ENCODE measurements at regions not wholly inside any gene's neighbourhood (a gene's known extent, or its start where the extent isn't known, plus 50 kb on each side); places are given as distances from the start of the nearest gene placed in this dataset.
"Not testable (repeated sequence)": the region's sequence is repeated elsewhere in the genome, so short reads cannot be mapped to it uniquely, and the experiment has no call there.

GRCh38 chr2:222760301-222760897 lies 88.9 kb downstream of the MOGAT1 start:
- Histone ChIP-seq H3K27ac (no peak overlapping the region), H3K9me3 (replicated peaks) (no peaks in the 10 kb centered on the region), H3K4me3 (no peak overlapping the region), H3K4me1 (peaks cover 21% of the 10 kb centered on the region), H3K27me3 (no peaks in the 10 kb centered on the region), H3K36me3 (no peaks in the 10 kb centered on the region)
- no peak for DNase-seq

GRCh38 chr2:222761888-222762287 lies 90.4 kb downstream of the MOGAT1 start:
- Histone ChIP-seq H3K9me3 (replicated peaks) (no peaks in the 10 kb centered on the region), H3K27me3 (no peaks in the 10 kb centered on the region), H3K27ac (no peak overlapping the region), H3K4me3 (no peak overlapping the region), H3K36me3 (no peaks in the 10 kb centered on the region), H3K4me1 (peaks cover 10% of the 10 kb centered on the region)
- no peak for DNase-seq

GRCh38 chr2:222762342-222762741 lies 90.9 kb downstream of the MOGAT1 start:
- no peaks in the 10 kb centered on the region for H3K36me3 ChIP-seq
- H3K27me3 ChIP-seq = no peaks in the 10 kb centered on the region
- H3K4me3 ChIP-seq = no peak overlapping the region
- no peaks in the 10 kb centered on the region for H3K9me3 ChIP-seq (replicated peaks)
- no peak overlapping the region for H3K27ac ChIP-seq
- peaks cover 8% of the 10 kb centered on the region for H3K4me1 ChIP-seq
- no peak for DNase-seq

GRCh38 chr2:222765883-222766282 lies 94.4 kb downstream of the MOGAT1 start:
- not testable (repeated sequence) for H3K9me3 ChIP-seq (replicated peaks); H3K4me3 ChIP-seq; DNase-seq; H3K27ac ChIP-seq; H3K4me1 ChIP-seq; H3K27me3 ChIP-seq; H3K36me3 ChIP-seq

GRCh38 chr2:222768019-222768418 lies 92.8 kb upstream of the ACSL3 start:
- DNase-seq; H3K4me1 ChIP-seq; H3K27me3 ChIP-seq; H3K27ac ChIP-seq; H3K4me3 ChIP-seq; H3K36me3 ChIP-seq; H3K9me3 ChIP-seq (replicated peaks): not testable (repeated sequence)

GRCh38 chr2:222769446-222769845 lies 91.4 kb upstream of the ACSL3 start:
- H3K36me3 ChIP-seq = no peaks in the 10 kb centered on the region

GRCh38 chr2:222769941-222770340 lies 90.9 kb upstream of the ACSL3 start:
- Histone ChIP-seq H3K4me1 (peaks cover 3% of the 10 kb centered on the region; the same call in 1 of the 2 replicates), H3K9me3 (replicated peaks) (peaks cover 3% of the 10 kb centered on the region; the same call in 1 of the 2 replicates), H3K27me3 (no peaks in the 10 kb centered on the region), H3K4me3 (no peak overlapping the region), H3K27ac (no peak overlapping the region), H3K36me3 (no peaks in the 10 kb centered on the region)
- no peak for DNase-seq

More at GRCh38 chr2:222769446-222769845, 91.4 kb upstream of the ACSL3 start:
- no peaks in the 10 kb centered on the region for H3K27me3 ChIP-seq
- no peak overlapping the region for H3K4me3 ChIP-seq
- no peak overlapping the region for H3K27ac ChIP-seq
- DNase-seq = no peak
- H3K9me3 ChIP-seq (replicated peaks) = peaks cover 3% of the 10 kb centered on the region; the same call in 1 of the 2 replicates
- peaks cover 3% of the 10 kb centered on the region; the same call in 1 of the 2 replicates for H3K4me1 ChIP-seq

- Histone ChIP-seq H3K27me3 (no peaks in the 10 kb centered on the region), H3K4me1 (peaks cover 3% of the 10 kb centered on the region; the same call in 1 of the 2 replicates), H3K4me3 (no peak overlapping the region), H3K27ac (no peak overlapping the region), H3K36me3 (no peaks in the 10 kb centered on the region), H3K9me3 (replicated peaks) (peaks cover 3% of the 10 kb centered on the region; the same call in 1 of the 2 replicates)
- no peak for DNase-seq
Measured at GRCh38 chr2:222771832-222772231, 89.0 kb upstream of the ACSL3 start.

- Histone ChIP-seq H3K27me3 (no peaks in the 10 kb centered on the region), H3K27ac (no peak overlapping the region)
- DNase-seq = peak in 1 of 2 experiments; percentile 40
Measured at GRCh38 chr2:222774941-222775340, 85.9 kb upstream of the ACSL3 start.

GRCh38 chr2:222776792-222777191 lies 84.0 kb upstream of the ACSL3 start:
- Histone ChIP-seq H3K4me1 (no peaks in the 10 kb centered on the region), H3K9me3 (replicated peaks) (no peaks in the 10 kb centered on the region), H3K27ac (no peak overlapping the region), H3K4me3 (no peak overlapping the region), H3K27me3 (no peaks in the 10 kb centered on the region), H3K36me3 (no peaks in the 10 kb centered on the region)
- no peak for DNase-seq

More at GRCh38 chr2:222774941-222775340, 85.9 kb upstream of the ACSL3 start:
- Histone ChIP-seq H3K36me3 (no peaks in the 10 kb centered on the region), H3K4me3 (no peak overlapping the region), H3K9me3 (replicated peaks) (peaks cover 3% of the 10 kb centered on the region; the same call in 1 of the 2 replicates), H3K4me1 (no peaks in the 10 kb centered on the region)

- H3K36me3 ChIP-seq = no peaks in the 10 kb centered on the region
- no peaks in the 10 kb centered on the region for H3K27me3 ChIP-seq
- no peaks in the 10 kb centered on the region for H3K4me1 ChIP-seq
- H3K27ac ChIP-seq = no peak overlapping the region
- no peak for DNase-seq
- no peak overlapping the region for H3K4me3 ChIP-seq
- no peaks in the 10 kb centered on the region for H3K9me3 ChIP-seq (replicated peaks)
Measured at GRCh38 chr2:222778400-222778799, 82.4 kb upstream of the ACSL3 start.

- no peaks in the 10 kb centered on the region for H3K4me1 ChIP-seq
Measured at GRCh38 chr2:222779145-222779832, 81.5 kb upstream of the ACSL3 start.

GRCh38 chr2:222780051-222780450 lies 80.8 kb upstream of the ACSL3 start:
- Histone ChIP-seq H3K4me3 (no peak overlapping the region), H3K4me1 (no peaks in the 10 kb centered on the region), H3K9me3 (replicated peaks) (no peaks in the 10 kb centered on the region), H3K27me3 (no peaks in the 10 kb centered on the region), H3K36me3 (no peaks in the 10 kb centered on the region), H3K27ac (no peak overlapping the region)
- DNase-seq = no peak

More at GRCh38 chr2:222779145-222779832, 81.5 kb upstream of the ACSL3 start:
- H3K27me3 ChIP-seq = no peaks in the 10 kb centered on the region
- H3K27ac ChIP-seq = no peak overlapping the region
- no peaks in the 10 kb centered on the region for H3K36me3 ChIP-seq
- no peaks in the 10 kb centered on the region for H3K9me3 ChIP-seq (replicated peaks)
- no peak for DNase-seq
- no peak overlapping the region for H3K4me3 ChIP-seq

GRCh38 chr2:222782201-222782730 lies 78.6 kb upstream of the ACSL3 start:
- DNase-seq = no peak
- Histone ChIP-seq H3K36me3 (no peaks in the 10 kb centered on the region), H3K9me3 (replicated peaks) (no peaks in the 10 kb centered on the region), H3K27me3 (no peaks in the 10 kb centered on the region), H3K4me3 (no peak overlapping the region), H3K4me1 (peaks cover 4% of the 10 kb centered on the region), H3K27ac (no peak overlapping the region)

- no peak overlapping the region for H3K4me3 ChIP-seq
Measured at GRCh38 chr2:222783592-222783991, 77.2 kb upstream of the ACSL3 start.

More at GRCh38 chr2:222783592-222783991, 77.2 kb upstream of the ACSL3 start:
- no peak for DNase-seq
- H3K27ac ChIP-seq = no peak overlapping the region
- H3K9me3 ChIP-seq (replicated peaks) = no peaks in the 10 kb centered on the region
- no peaks in the 10 kb centered on the region for H3K27me3 ChIP-seq
- peaks cover 13% of the 10 kb centered on the region for H3K4me1 ChIP-seq
- H3K36me3 ChIP-seq = no peaks in the 10 kb centered on the region

All from SJCRH30 (cell line).